A549 (cell line): ENCODE measurements at regions not wholly inside any gene's neighbourhood (a gene's known extent, or its start where the extent isn't known, plus 50 kb on each side); places are given as distances from the start of the nearest gene placed in this dataset.

Source experiments
- EHMT2 ChIP-seq: fragments of 200-600 bp; sonication (generic); IDR thresholded peaks from 2 replicates; pipeline ENCODE4 v1.6.1; 2016; ENCODE audit warnings: antibody characterized with exemption, low read depth, mild to moderate bottlenecking, moderate library complexity
- EP300 ChIP-seq, 2 experiments: fragments of >200 bp; sonication (Bioruptor Twin); formaldehyde crosslinking; IDR thresholded peaks; 2 replicates in 1 of 2; 3 replicates in 1 of 2; pipeline ENCODE4 v1.6.1; 2016 to 2017
- HDAC2 ChIP-seq: fragments of 200-600 bp; sonication (generic); IDR thresholded peaks from 2 replicates; pipeline ENCODE4 v1.6.1; 2016
- MAZ ChIP-seq: fragments of 150-350 bp; IDR thresholded peaks from 2 replicates; pipeline ENCODE4 v1.6.1; 2014; ENCODE audit warnings: antibody characterized with exemption, low read depth, low read length, borderline replicate concordance
- MYC ChIP-seq: IDR thresholded peaks from 2 replicates; pipeline ENCODE4 v1.6.1; 2012; ENCODE audit warnings: mild to moderate bottlenecking, inconsistent platforms, low read length, improper control_type of control experiment, borderline replicate concordance
- POLR2A ChIP-seq: IDR thresholded peaks from 2 replicates; pipeline ENCODE4 v1.6.1; 2012; ENCODE audit warnings: mild to moderate bottlenecking, low read length
- RCOR1 ChIP-seq: fragments of 150-350 bp; IDR thresholded peaks from 2 replicates; pipeline ENCODE4 v1.6.1; 2014; ENCODE audit warnings: antibody characterized with exemption, low read length, low read depth
- RNF2 ChIP-seq: fragments of 200-600 bp; sonication (generic); IDR thresholded peaks from 2 replicates; pipeline ENCODE4 v1.6.1; 2016; ENCODE audit warnings: low read depth, mild to moderate bottlenecking, antibody characterized with exemption, moderate library complexity, borderline replicate concordance
- SMC3 ChIP-seq: fragments of >200 bp; sonication (Bioruptor Twin); formaldehyde crosslinking; IDR thresholded peaks from 3 replicates; pipeline ENCODE4 v1.6.1; 2018; ENCODE audit warnings: inconsistent platforms
- TF ChIP-seq, protein P1 (sequence below): fragments of >200 bp; sonication (Bioruptor Twin); formaldehyde crosslinking; IDR thresholded peaks from 3 replicates; pipeline ENCODE4 v1.5.1; 2016
- TF ChIP-seq, protein P2 (sequence below): fragments of 200-600 bp; sonication (generic); IDR thresholded peaks from 2 replicates; pipeline ENCODE4 v1.6.1; 2016; ENCODE audit warnings: antibody characterized with exemption, mild to moderate bottlenecking, moderate library complexity
- TF ChIP-seq, protein P3 (sequence below): IDR thresholded peaks from 2 replicates; pipeline ENCODE4 v1.6.1; 2012; ENCODE audit warnings: low read depth, borderline replicate concordance

DNA sequence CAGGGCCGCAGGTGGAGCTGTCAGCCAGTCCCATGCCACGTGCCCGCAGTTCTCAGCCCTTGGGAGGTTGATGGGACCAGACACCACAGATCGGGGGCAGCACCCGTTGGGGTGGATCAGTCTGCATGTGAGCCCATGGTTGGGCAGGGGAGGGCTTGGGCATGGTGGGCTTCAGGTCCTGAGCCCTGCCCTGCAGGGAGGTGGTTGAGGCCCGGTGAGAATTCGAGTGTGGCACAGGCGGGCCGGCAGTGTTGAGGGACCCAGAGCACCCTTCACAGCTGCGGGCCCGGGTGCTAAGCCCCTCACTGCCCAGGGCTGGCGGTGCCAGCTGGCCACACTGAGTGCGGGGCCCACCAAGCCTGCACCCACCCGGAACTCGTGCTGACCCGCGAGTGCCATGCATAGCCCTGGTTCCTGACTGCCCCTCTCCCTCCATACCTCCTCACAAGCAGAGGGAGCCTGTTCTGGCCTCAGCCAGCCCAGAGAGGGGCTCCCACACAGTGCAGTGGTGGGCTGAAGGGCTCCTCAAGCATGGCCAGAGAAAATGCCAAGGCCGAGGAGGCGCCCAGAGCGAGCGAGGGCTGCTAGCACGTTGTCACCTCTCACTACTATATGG lies 696.1 kb downstream of the TGIF2LX start:
- TF ChIP-seq EP300 (IDR thresholded peaks at IDR 0.05) (no peak), RNF2 (no peak), MYC (no peak), RCOR1 (no peak), EHMT2 (no peak), POLR2A (no peak), HDAC2 (no peak), SMC3 (no peak), MAZ (no peak)
- TF ChIP-seq, protein P1, sequence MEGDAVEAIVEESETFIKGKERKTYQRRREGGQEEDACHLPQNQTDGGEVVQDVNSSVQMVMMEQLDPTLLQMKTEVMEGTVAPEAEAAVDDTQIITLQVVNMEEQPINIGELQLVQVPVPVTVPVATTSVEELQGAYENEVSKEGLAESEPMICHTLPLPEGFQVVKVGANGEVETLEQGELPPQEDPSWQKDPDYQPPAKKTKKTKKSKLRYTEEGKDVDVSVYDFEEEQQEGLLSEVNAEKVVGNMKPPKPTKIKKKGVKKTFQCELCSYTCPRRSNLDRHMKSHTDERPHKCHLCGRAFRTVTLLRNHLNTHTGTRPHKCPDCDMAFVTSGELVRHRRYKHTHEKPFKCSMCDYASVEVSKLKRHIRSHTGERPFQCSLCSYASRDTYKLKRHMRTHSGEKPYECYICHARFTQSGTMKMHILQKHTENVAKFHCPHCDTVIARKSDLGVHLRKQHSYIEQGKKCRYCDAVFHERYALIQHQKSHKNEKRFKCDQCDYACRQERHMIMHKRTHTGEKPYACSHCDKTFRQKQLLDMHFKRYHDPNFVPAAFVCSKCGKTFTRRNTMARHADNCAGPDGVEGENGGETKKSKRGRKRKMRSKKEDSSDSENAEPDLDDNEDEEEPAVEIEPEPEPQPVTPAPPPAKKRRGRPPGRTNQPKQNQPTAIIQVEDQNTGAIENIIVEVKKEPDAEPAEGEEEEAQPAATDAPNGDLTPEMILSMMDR = no peak
- TF ChIP-seq, protein P2, sequence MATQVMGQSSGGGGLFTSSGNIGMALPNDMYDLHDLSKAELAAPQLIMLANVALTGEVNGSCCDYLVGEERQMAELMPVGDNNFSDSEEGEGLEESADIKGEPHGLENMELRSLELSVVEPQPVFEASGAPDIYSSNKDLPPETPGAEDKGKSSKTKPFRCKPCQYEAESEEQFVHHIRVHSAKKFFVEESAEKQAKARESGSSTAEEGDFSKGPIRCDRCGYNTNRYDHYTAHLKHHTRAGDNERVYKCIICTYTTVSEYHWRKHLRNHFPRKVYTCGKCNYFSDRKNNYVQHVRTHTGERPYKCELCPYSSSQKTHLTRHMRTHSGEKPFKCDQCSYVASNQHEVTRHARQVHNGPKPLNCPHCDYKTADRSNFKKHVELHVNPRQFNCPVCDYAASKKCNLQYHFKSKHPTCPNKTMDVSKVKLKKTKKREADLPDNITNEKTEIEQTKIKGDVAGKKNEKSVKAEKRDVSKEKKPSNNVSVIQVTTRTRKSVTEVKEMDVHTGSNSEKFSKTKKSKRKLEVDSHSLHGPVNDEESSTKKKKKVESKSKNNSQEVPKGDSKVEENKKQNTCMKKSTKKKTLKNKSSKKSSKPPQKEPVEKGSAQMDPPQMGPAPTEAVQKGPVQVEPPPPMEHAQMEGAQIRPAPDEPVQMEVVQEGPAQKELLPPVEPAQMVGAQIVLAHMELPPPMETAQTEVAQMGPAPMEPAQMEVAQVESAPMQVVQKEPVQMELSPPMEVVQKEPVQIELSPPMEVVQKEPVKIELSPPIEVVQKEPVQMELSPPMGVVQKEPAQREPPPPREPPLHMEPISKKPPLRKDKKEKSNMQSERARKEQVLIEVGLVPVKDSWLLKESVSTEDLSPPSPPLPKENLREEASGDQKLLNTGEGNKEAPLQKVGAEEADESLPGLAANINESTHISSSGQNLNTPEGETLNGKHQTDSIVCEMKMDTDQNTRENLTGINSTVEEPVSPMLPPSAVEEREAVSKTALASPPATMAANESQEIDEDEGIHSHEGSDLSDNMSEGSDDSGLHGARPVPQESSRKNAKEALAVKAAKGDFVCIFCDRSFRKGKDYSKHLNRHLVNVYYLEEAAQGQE = no peak
- TF ChIP-seq, protein P3, sequence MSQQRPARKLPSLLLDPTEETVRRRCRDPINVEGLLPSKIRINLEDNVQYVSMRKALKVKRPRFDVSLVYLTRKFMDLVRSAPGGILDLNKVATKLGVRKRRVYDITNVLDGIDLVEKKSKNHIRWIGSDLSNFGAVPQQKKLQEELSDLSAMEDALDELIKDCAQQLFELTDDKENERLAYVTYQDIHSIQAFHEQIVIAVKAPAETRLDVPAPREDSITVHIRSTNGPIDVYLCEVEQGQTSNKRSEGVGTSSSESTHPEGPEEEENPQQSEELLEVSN = no peak
